SK-N-DZ (cell line): ENCODE measurements at regions not wholly inside any gene's neighbourhood (a gene's known extent, or its start where the extent isn't known, plus 50 kb on each side); places are given as distances from the start of the nearest gene placed in this dataset.
A peak's percentile ranks its signal among the peaks of the same experiment; 100 is the strongest.

ENCODE experiments used
- DNase-seq: peaks from one replicate; pipeline ENCODE4 v3.0.0-alpha.2; 2015; ENCODE audit warnings: low spot score

DNA sequence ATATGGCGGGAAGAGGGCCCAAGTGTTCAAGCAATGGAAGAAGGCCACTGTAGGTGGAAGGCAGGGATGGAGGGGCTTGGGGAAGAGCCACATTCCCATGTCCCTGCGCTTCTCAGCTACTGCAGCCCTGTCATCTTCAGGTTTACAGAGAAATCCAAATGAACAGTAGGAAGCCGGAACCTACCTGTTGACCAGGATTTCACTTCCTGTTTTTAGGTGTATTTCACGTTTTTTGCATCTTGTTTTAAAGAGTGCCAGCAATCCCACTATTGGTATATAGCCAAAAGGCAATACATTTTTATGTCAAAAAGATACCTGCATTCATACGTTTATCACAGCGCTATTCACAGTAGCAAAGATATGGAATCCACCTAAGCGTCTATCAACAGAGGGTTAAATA, 159.2 kb downstream of the SLC35B3 start:
- no peak for DNase-seq

DNA sequence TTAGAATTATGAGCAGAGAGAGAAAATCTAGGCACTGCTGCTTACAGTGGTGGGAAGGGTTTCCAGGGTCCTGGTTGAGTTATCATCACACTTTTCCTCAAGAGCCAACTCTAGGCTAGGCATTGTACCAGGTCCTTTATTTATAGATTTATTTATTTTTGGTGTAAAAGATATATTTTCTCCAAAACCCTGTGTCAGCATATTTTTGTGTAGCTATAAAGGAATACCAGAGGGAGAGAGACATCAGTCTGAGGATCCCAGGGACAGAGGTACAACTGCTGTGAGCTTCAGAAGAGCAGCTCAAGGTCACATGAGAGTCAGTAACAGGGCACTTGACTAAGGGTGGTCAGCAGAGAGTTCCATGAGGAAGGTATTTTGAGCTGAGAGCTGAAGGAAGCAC, 159.7 kb downstream of the SLC35B3 start:
- no peak for DNase-seq

- no peak for DNase-seq
These were observed 161.1 kb downstream of the SLC35B3 start for GRCh38 chr6:8274226-8274625.

DNA sequence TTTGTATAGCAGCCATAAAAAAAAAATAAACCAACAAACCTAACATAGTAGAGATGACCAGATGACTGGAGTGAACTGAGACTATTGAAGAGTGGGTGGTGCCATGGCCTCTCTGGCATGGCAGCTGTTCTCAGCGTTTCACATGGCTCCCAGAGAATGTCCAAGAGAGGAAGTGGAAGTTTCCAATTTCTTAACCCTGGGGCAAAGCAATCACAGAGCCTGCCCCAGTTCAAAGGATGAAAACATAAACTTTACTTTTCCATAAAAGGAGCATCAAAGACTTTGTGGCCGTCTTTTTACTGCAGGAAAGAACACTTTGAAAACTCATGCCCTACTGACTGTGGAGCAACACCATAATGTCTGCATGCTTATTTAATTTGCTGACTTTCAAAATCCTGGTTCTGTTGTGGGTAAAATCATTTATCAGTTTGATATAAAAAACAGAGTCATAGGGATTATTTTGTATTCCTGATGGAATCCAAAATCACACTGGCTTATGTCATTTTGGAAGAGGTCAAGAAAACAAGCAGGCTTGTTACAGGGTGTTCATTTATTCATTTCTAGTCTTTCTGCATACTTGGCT, 165.4 kb downstream of the SLC35B3 start:
- no peak for DNase-seq

- no peak for DNase-seq
These were observed 166.3 kb downstream of the SLC35B3 start for GRCh38 chr6:8269094-8269493.

DNA sequence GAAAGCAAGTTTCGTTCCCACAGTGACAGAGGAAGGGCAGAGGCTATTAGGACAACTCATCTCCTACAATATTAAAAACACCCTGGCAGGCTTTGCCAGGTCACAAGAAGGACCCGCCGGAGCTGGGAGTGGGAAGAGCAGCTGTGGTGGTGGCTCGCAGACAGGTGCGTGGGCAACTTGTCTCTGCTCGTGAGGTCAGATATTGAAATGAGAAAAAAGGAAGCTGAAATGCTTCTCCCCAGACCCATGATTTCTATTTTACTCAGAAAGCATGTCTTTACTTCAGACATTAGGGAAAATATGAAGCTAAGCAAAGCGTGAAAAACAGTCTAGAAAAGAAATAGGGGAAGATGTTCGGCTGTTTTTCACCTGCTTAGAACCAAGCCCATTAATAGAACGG, 166.3 kb upstream of the EEF1E1 start:
- no peak for DNase-seq

DNA sequence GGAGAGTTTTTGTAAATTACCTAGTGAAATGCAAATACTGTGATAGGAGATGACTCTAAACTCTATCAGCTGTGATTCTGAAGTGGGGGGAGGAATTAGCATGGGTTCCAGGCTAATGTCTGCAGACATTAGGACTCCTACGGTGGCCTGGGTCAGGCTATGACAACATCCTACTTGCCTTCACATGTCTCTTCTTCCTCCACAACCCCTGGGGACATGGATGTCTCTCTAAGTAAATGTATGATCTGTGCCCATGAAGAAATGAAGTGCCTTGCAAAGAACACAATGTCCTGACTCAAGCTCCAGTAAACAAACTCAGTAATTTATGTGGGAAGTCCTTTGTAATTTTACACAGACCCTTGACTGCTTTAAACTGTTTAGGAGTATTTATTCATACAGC, 165.8 kb upstream of the EEF1E1 start:
- DNase-seq: no peak

DNA sequence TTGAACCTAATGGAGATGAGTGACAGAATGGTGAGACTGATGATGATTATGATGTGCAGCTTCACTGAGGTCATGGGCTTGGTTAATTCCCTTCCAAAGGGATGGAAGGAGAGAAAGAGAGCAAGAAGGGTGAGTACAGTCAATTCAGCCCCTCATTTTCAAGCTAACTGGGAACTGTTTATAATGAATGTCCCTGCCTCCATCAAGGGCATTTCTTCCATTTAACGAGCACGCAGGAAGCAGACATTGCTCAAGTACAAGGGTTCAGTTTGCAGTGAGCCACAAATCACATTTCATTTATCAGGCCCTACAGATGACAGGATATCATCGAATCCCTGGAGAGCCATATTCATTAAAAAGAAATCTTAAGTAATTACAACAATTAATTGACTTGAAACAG, 158.3 kb upstream of the EEF1E1 start:
- peak; percentile 23 for DNase-seq

DNA sequence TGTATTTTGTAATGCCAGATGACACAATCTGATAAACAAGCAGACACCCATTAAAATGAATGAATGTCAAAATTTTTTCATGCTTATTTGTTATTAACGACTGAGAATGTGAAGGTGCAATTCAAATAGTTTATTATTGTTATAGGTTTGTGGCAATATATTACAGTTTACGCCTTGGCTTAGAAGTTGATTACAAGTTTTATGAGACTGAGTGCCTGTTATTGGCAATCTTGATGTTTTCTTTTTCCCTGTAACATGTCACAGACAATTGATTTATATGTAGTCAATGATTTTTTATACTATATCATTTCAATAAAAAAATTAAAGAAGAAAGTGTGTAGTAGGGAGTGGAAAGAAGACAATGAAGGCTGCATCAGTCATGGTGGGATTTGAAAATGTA, 144.1 kb upstream of the EEF1E1 start:
- DNase-seq: no peak

DNA sequence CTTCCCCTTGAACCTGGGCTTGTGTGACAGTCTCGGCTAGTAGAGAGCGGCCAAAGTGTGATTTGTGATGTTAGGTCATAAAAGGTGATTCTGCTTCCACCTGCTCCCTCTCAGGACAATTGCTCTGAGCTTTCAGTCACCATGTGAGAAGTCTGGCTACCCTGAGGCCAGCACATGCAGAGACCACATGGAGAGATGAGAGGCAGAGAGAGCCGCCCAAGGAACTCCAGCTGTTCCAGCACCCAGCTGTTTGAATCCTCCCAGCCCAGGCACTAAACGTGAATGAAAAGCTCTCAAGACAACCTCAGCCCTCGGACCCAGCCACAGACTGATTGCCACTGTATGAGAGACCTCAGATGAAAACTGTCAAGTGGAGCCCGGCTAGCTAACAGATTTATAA, 143.4 kb upstream of the EEF1E1 start:
- DNase-seq: no peak

DNA sequence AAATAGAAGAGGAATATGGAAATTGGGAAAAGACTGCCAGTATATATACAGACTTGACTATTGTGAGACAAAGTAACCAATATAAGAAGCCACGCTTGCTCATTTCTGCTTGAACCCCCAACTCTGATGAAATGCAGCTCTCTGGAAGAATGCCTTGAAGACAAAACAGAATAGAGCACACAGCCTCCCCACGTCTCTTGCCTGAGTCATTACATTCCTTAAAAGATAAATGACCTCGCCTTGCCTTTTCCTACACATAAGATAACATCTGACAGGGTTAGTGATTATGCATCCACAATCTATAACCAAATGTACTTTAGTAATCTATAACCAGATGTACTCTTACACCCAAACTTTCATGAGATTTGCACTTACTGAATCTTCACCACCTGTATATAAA, 141.1 kb upstream of the EEF1E1 start:
- no peak for DNase-seq

- DNase-seq: no peak
These were observed 140.5 kb upstream of the EEF1E1 start for GRCh38 chr6:8242885-8243284.

- DNase-seq: no peak
These were observed 138.0 kb upstream of the EEF1E1 start for GRCh38 chr6:8240301-8240700.

- DNase-seq: peak; percentile 85
These were observed 136.7 kb upstream of the EEF1E1 start for GRCh38 chr6:8238773-8239683.

- no peak for DNase-seq
These were observed 135.3 kb upstream of the EEF1E1 start for GRCh38 chr6:8237668-8238067.

GRCh38 chr6:8236956-8237355, 134.6 kb upstream of the EEF1E1 start:
- DNase-seq: no peak

- no peak for DNase-seq
These were observed 132.0 kb upstream of the EEF1E1 start for GRCh38 chr6:8234321-8234720.

- no peak for DNase-seq
These were observed 129.6 kb upstream of the EEF1E1 start for GRCh38 chr6:8231956-8232355.

- no peak for DNase-seq
These were observed 127.8 kb upstream of the EEF1E1 start for GRCh38 chr6:8229915-8230756.

DNA sequence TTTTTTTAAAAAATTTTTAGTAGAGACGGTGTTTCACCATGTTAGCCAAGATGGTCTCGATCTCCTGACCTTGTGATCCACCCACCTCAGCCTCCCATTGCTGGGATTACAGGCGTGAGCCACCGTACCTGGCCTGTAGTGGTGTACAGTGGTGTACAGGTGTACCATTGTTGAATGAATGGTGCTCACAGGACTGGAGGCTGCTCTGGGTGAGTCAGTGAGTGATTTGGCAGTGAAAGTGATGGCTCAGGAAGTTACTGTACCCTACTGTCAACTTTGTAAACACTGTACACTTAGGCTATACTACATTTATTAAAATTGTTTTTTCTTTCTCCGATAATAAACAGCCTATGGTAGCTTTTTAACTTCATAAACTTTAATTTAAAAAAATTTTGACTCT, 122.8 kb upstream of the EEF1E1 start:
- no peak for DNase-seq

GRCh38 chr6:8223678-8224077, 121.3 kb upstream of the EEF1E1 start:
- DNase-seq: no peak

GRCh38 chr6:8219352-8219943, 117.1 kb upstream of the EEF1E1 start:
- peak; percentile 49 for DNase-seq
